H1 (cell line): ENCODE measurements at regions not wholly inside any gene's neighbourhood (a gene's known extent, or its start where the extent isn't known, plus 50 kb on each side); places are given as distances from the start of the nearest gene placed in this dataset.
A peak's percentile ranks its signal among the peaks of the same experiment; 100 is the strongest.

ENCODE experiments used
- CTCF ChIA-PET: fragments of 300-600 bp; sonication (Branson Sonifier 250); formaldehyde crosslinking; loops from one replicate; lab custom pipeline; 2021; ENCODE audit not compliant: partially characterized antibody; lab: Charles Lee
- POLR2A ChIA-PET: fragments of 300-600 bp; sonication (Branson Sonifier 250); formaldehyde crosslinking; loops from one replicate; lab custom pipeline; 2021; ENCODE audit warnings: inconsistent platforms; ENCODE audit not compliant: partially characterized antibody; lab: Charles Lee
- DNase-seq, 2 experiments: peaks; one replicate each; pipeline versions ENCODE4 v3.0.0 to v3.0.0-alpha.2; 2010 to 2022; ENCODE audit warnings: low spot score in 2 of 2, low read depth in 1 of 2, mixed read lengths in 1 of 2
- FAIRE-seq: peaks from 2 replicates; lab custom pipeline; 2011; peaks lifted over from hg19 to GRCh38; lab: Jason Lieb, UNC
- H2AFZ ChIP-seq: 2 replicates; pipeline ENCODE4 v1.8.1; 2012; ENCODE audit warnings: low read length, inconsistent platforms
- H2AK5ac ChIP-seq: 2 replicates; pipeline ENCODE4 v1.6.1; 2013; ENCODE audit warnings: low read depth, low read length
- H2BK120ac ChIP-seq: replicated peaks from 2 replicates; pipeline ENCODE3; 2013; ENCODE audit warnings: low read depth, low read length, inconsistent platforms
- H2BK12ac ChIP-seq: 2 replicates; pipeline ENCODE4 v1.6.1; 2013; ENCODE audit warnings: low read depth, low read length
- H2BK15ac ChIP-seq: 2 replicates; pipeline ENCODE4 v1.6.1; 2013; ENCODE audit warnings: low read length
- H2BK20ac ChIP-seq: 2 replicates; pipeline ENCODE4 v1.6.1; 2013; ENCODE audit warnings: low read length
- H2BK5ac ChIP-seq: 2 replicates; pipeline ENCODE4 v1.6.1; 2013; ENCODE audit warnings: low read depth, low read length
- H3K14ac ChIP-seq: 2 replicates; pipeline ENCODE4 v1.6.1; 2013; ENCODE audit warnings: inconsistent platforms; ENCODE audit not compliant: insufficient read length
- H3K18ac ChIP-seq: 2 replicates; pipeline ENCODE4 v1.6.1; 2013; ENCODE audit warnings: low read length; ENCODE audit errors: extremely low read depth
- H3K23ac ChIP-seq: 2 replicates; pipeline ENCODE4 v1.6.1; 2013; ENCODE audit warnings: inconsistent platforms; ENCODE audit not compliant: insufficient read length
- H3K23me2 ChIP-seq: 2 replicates; pipeline ENCODE4 v1.6.1; 2013; ENCODE audit warnings: low read depth, low read length
- H3K27ac ChIP-seq: 2 replicates; pipeline ENCODE4 v1.6.1; 2011; ENCODE audit warnings: low read depth, low read length, inconsistent platforms
- H3K27me3 ChIP-seq, 4 experiments: replicated peaks in 1 of 4; 1 replicate in 1 of 4; 2 replicates in 3 of 4; pipeline versions ENCODE4 v1.6.1 to v1.8.1; 2011 to 2013; ENCODE audit warnings: low read length in 3 of 4, mild to moderate bottlenecking in 3 of 4, inconsistent platforms in 2 of 4, mixed read lengths in 2 of 4, moderate library complexity in 1 of 4; ENCODE audit not compliant: control insufficient read depth in 3 of 4, insufficient read depth in 3 of 4; ENCODE audit errors: extremely low read depth in 1 of 4
- H3K36me3 ChIP-seq, 4 experiments: 2 replicates each; pipeline versions ENCODE4 v1.6.1 to v1.8.1; 2011 to 2013; ENCODE audit warnings: mild to moderate bottlenecking in 4 of 4, low read length in 3 of 4, moderate library complexity in 2 of 4, control low read depth in 1 of 4, inconsistent platforms in 1 of 4; ENCODE audit not compliant: insufficient read depth in 4 of 4, control insufficient read depth in 2 of 4
- H3K4ac ChIP-seq: replicated peaks from 2 replicates; pipeline ENCODE3; 2013; ENCODE audit warnings: low read length, low read depth, mixed read lengths, inconsistent platforms; ENCODE audit not compliant: insufficient read length
- H3K4me1 ChIP-seq, 4 experiments: replicated peaks in 1 of 4; 1 replicate in 1 of 4; 2 replicates in 3 of 4; pipeline versions ENCODE4 v1.6.1 to v1.8.1; 2011 to 2013; ENCODE audit warnings: low read length in 3 of 4, inconsistent platforms in 2 of 4, mixed read lengths in 1 of 4; ENCODE audit not compliant: insufficient read depth in 4 of 4, control insufficient read depth in 3 of 4
- H3K4me2 ChIP-seq, 2 experiments: 2 replicates each; pipeline versions ENCODE4 v1.6.1 to v1.8.1; 2011 to 2013; ENCODE audit warnings: low read depth in 2 of 2, low read length in 2 of 2, control low read depth in 1 of 2, inconsistent platforms in 1 of 2, mild to moderate bottlenecking in 1 of 2; ENCODE audit not compliant: insufficient read depth in 1 of 2
- H3K4me3 ChIP-seq, 4 experiments: fragments of 200-600, 300-600 bp in 1 of 4; sonication (generic), shearing (Covaris generic), sonication (Bioruptor Twin) in 1 of 4; 2 replicates each; pipeline versions ENCODE4 v1.5.1 to v1.8.1; 2011 to 2016; ENCODE audit warnings: low read length in 4 of 4, low read depth in 3 of 4, control low read depth in 2 of 4, inconsistent platforms in 2 of 4, mild to moderate bottlenecking in 2 of 4, mixed read lengths in 1 of 4, moderate library complexity in 1 of 4; ENCODE audit not compliant: insufficient read depth in 2 of 4; ENCODE audit errors: extremely low read depth in 1 of 4
- H3K56ac ChIP-seq: replicated peaks from 2 replicates; pipeline ENCODE3; 2013; ENCODE audit warnings: low read depth, mild to moderate bottlenecking, mixed read lengths, low read length, inconsistent platforms; ENCODE audit not compliant: insufficient read length
- H3K79me1 ChIP-seq: 2 replicates; pipeline ENCODE4 v1.6.1; 2013; ENCODE audit warnings: low read depth, low read length, control low read depth
- H3K79me2 ChIP-seq, 2 experiments: 2 replicates each; pipeline versions ENCODE4 v1.6.1 to v1.8.1; 2012 to 2013; ENCODE audit warnings: low read length in 2 of 2, mild to moderate bottlenecking in 2 of 2, inconsistent platforms in 1 of 2; ENCODE audit not compliant: insufficient read depth in 2 of 2, control insufficient read depth in 1 of 2
- H3K9ac ChIP-seq, 4 experiments: replicated peaks in 1 of 4; 1 replicate in 1 of 4; 2 replicates in 3 of 4; pipeline versions ENCODE4 v1.6.1 to v1.8.1; 2011 to 2013; ENCODE audit warnings: low read depth in 3 of 4, low read length in 3 of 4, control low read depth in 2 of 4, mild to moderate bottlenecking in 2 of 4, moderate library complexity in 2 of 4, inconsistent platforms in 1 of 4; ENCODE audit errors: extremely low read depth in 1 of 4
- H3K9me3 ChIP-seq, 2 experiments: 2 replicates each; pipeline versions ENCODE4 v1.6.1 to v1.8.1; 2012 to 2013; ENCODE audit warnings: mild to moderate bottlenecking in 2 of 2, moderate library complexity in 2 of 2, control low read depth in 1 of 2, inconsistent platforms in 1 of 2, low read depth in 1 of 2, low read length in 1 of 2, mixed read lengths in 1 of 2; ENCODE audit not compliant: insufficient read depth in 2 of 2
- H4K20me1 ChIP-seq, 2 experiments: replicated peaks in 1 of 2; 2 replicates each; pipeline versions ENCODE3 to v1.8.1; 2011 to 2013; ENCODE audit warnings: inconsistent platforms in 2 of 2, low read length in 2 of 2, mild to moderate bottlenecking in 1 of 2; ENCODE audit not compliant: insufficient read depth in 2 of 2, control insufficient read depth in 1 of 2
- H4K5ac ChIP-seq: 2 replicates; pipeline ENCODE4 v1.6.1; 2013; ENCODE audit warnings: low read length, low read depth, mixed read lengths, inconsistent platforms; ENCODE audit not compliant: insufficient read length
- H4K8ac ChIP-seq: 2 replicates; pipeline ENCODE4 v1.8.0; 2013; ENCODE audit warnings: mild to moderate bottlenecking, moderate library complexity, low read length, inconsistent platforms; ENCODE audit not compliant: insufficient read depth; ENCODE audit errors: extremely low read depth
- H4K91ac ChIP-seq: replicated peaks from 2 replicates; pipeline ENCODE3; 2013; ENCODE audit warnings: low read length, mixed read lengths, inconsistent platforms; ENCODE audit not compliant: insufficient read length
- CBX8 ChIP-seq: fragments of 300-800, 300-1000 bp; sonication (generic); IDR thresholded peaks from 2 replicates; pipeline ENCODE4 v1.7.1; 2016; ENCODE audit warnings: low read depth, low read length, borderline replicate concordance
- CTBP2 ChIP-seq: IDR thresholded peaks from 2 replicates; pipeline ENCODE4 v1.7.0; 2011; ENCODE audit warnings: borderline replicate concordance, mild to moderate bottlenecking, moderate library complexity, mixed read lengths, low read length; ENCODE audit not compliant: insufficient read depth, insufficient read length
- JUND ChIP-seq: IDR thresholded peaks from 2 replicates; pipeline ENCODE4 v1.6.1; 2011; ENCODE audit warnings: mild to moderate bottlenecking, improper control_type of control experiment, low read length
- KDM4A ChIP-seq: IDR thresholded peaks from one replicate; pipeline ENCODE4 v1.7.1; 2012; ENCODE audit warnings: low read depth, mild to moderate bottlenecking, moderate library complexity, low read length, inconsistent platforms; ENCODE audit not compliant: severe bottlenecking
- RAD21 ChIP-seq, 2 experiments: IDR thresholded peaks in 1 of 2; conservative IDR thresholded peaks in 1 of 2; 2 replicates each; pipeline ENCODE4 v1.6.1; 2011; ENCODE audit warnings: low read depth in 2 of 2, low read length in 2 of 2, improper control_type of control experiment in 1 of 2, inconsistent platforms in 1 of 2, mild to moderate bottlenecking in 1 of 2, moderate library complexity in 1 of 2
- SIN3A ChIP-seq, 2 experiments: IDR thresholded peaks in 1 of 2; conservative IDR thresholded peaks in 1 of 2; 2 replicates each; pipeline ENCODE4 v1.6.1; 2011 to 2012; ENCODE audit warnings: low read length in 2 of 2, improper control_type of control experiment in 1 of 2, low read depth in 1 of 2, mild to moderate bottlenecking in 1 of 2
- SP4 ChIP-seq: IDR thresholded peaks from 2 replicates; pipeline ENCODE4 v1.6.1; 2012; ENCODE audit warnings: low read length, inconsistent platforms
- SRF ChIP-seq: IDR thresholded peaks from 2 replicates; pipeline ENCODE4 v1.6.1; 2011; ENCODE audit warnings: mild to moderate bottlenecking, low read depth, low read length, moderate library complexity
- TAF7 ChIP-seq: optimal IDR thresholded peaks from 2 replicates; pipeline ENCODE3; 2011; ENCODE audit warnings: low read depth, mild to moderate bottlenecking, inconsistent platforms, low read length, moderate library complexity, borderline replicate concordance
- TBP ChIP-seq: IDR thresholded peaks from 2 replicates; pipeline ENCODE4 v1.6.1; 2011; ENCODE audit warnings: low read depth, low read length, improper control_type of control experiment
- WGBS, 2 experiments: shearing (Covaris generic) in 1 of 2; methylation state at CpG; one replicate each; pipeline versions ENCODE4 v1.1.6 to v1.1.7; 2013 to 2015; ENCODE audit warnings: low lambda C conversion rate in 2 of 2, mixed read lengths in 2 of 2, inconsistent platforms in 1 of 2, low coverage in 1 of 2, missing lambda C conversion rate in 1 of 2; ENCODE audit not compliant: insufficient replicate concordance in 2 of 2, insufficient coverage in 1 of 2, insufficient read length in 1 of 2; ENCODE audit errors: extremely low coverage in 1 of 2, missing lambda C conversion rate in 1 of 2; 5-methylcytosine and 5-hydroxymethylcytosine counted together

GRCh38 chr6:23775127-23775526 is 350.9 kb upstream of the NRSN1 start:
- H2BK5ac ChIP-seq = no peak overlapping the region
- no peak overlapping the region for H2BK12ac ChIP-seq
- no peaks in the 10 kb centered on the region for H3K9me3 ChIP-seq
- H3K9ac ChIP-seq = no peak overlapping the region
- DNase-seq = no peak
- H3K23ac ChIP-seq = no peak overlapping the region
- H3K18ac ChIP-seq = no peak overlapping the region
- no peaks in the 10 kb centered on the region for H3K27me3 ChIP-seq
- H4K91ac ChIP-seq = no peak overlapping the region
- H3K27ac ChIP-seq = no peak overlapping the region
- H3K4me3 ChIP-seq = no peak overlapping the region
- WGBS, 2 experiments = 83% methylated on average over 5 of the region's 5 CpGs; no CpG with 5 or more reads in 1 of the 2 experiments
- no peak overlapping the region for H2BK15ac ChIP-seq
- ChIA-PET POLR2A (no interaction called here), CTCF (no interaction called here)
- no peak overlapping the region for H3K14ac ChIP-seq
- H3K4me2 ChIP-seq = 0 out of 4 replicates have a peak overlapping the region, but pooled peaks of 1 of the 2 experiments have one; percentile 1
- H3K4me1 ChIP-seq = peaks cover 0 to 3% (median under 1%) of the 10 kb centered on the region in 4 experiments; a peak in 2 of 7 replicates
- no peaks in the 10 kb centered on the region for H4K20me1 ChIP-seq
- 0 out of 2 replicates have a peak overlapping the region, but pooled peaks have one; percentile 5 for H2AFZ ChIP-seq
- H3K79me1 ChIP-seq = no peaks in the 10 kb centered on the region
- H2BK120ac ChIP-seq = no peak overlapping the region
- no peak overlapping the region for H3K4ac ChIP-seq
- no peaks in the 10 kb centered on the region for H3K23me2 ChIP-seq
- H4K5ac ChIP-seq = no peak overlapping the region
- H3K79me2 ChIP-seq = no peaks in the 10 kb centered on the region
- H4K8ac ChIP-seq = no peak overlapping the region
- no peak overlapping the region for H3K56ac ChIP-seq
- FAIRE-seq = no peak
- H3K36me3 ChIP-seq = no peaks in the 10 kb centered on the region
- no peak overlapping the region for H2BK20ac ChIP-seq
- H2AK5ac ChIP-seq = no peak overlapping the region
- TF ChIP-seq TBP (no peak), JUND (no peak), RAD21 (IDR thresholded peaks at IDR 0.05 in 1 of 2, conservative IDR thresholded peaks at IDR 0.05 in 1 of 2; ENCODE audit: low read depth in 2 of 2, low read length in 2 of 2) (no peak), SP4 (no peak), CTBP2 (no peak), KDM4A (no peak), TAF7 (no peak), CBX8 (no peak), SRF (no peak), SIN3A (conservative IDR thresholded peaks at IDR 0.05 in 1 of 2, IDR thresholded peaks at IDR 0.05 in 1 of 2; ENCODE audit: low read depth in 1 of 2, low read length in 2 of 2) (no peak)
